DMS 273 treated with DMSO at 0.1 percent for 48 hours (cell line): ENCODE measurements at regions not wholly inside any gene's neighbourhood (a gene's known extent, or its start where the extent isn't known, plus 50 kb on each side); places are given as distances from the start of the nearest gene placed in this dataset.
"Not testable (repeated sequence)": the region's sequence is repeated elsewhere in the genome, so short reads cannot be mapped to it uniquely, and the experiment has no call there.

Experiments used
- DNase-seq: peaks from one replicate; lab custom pipeline; 2025; lab: John Stamatoyannopoulos, UW

DNA sequence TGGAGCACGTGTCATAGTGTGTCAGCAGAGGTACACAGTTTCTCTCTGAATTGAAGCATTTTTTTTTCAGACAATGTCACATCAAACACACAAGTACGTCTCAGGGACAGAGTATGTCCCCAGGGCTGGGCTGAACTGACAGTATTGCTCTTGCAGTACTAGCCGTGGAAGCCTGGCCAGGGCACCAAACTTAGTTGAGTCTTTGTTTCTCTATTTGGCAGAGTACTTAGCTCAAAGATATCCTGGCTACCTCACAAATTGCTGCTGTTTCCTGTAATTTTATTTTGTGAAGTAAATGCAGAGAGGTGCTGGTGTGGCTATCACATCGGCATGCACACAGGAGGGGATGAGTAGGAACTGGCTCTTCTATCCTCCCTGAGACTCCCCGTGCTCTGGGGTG is 691.6 kb upstream of the HS6ST1 start:
- DNase-seq, result no peak

DNA sequence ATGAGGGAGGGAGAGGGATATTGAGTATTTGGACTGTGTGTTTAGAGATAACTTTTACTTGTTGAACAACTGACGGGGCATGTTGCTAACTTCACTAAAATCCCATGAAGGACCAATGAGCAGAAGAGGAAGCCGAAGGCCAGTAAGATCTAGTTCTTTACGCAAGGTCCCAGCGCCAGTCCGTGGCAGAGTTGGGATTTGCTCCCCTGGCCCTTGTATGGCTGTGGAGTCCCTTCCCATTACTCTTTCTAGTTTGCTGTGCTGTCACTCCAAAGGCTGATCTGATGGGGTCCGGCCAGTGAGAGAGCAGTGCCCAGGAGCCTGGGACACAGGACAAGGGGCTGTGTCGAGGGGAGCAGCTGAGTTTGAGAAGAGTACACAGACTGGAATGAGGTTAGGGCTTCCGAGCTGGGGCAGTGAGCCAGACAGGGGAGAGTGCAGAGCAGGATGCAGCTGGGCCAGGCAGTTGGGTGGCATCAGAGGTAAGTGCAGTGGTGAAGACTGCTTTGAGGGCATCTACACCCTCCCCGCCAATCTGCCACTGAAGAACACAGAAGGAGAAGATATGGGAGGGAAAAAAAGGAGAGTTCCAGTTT is 692.9 kb upstream of the HS6ST1 start:
- no peak for DNase-seq

DNA sequence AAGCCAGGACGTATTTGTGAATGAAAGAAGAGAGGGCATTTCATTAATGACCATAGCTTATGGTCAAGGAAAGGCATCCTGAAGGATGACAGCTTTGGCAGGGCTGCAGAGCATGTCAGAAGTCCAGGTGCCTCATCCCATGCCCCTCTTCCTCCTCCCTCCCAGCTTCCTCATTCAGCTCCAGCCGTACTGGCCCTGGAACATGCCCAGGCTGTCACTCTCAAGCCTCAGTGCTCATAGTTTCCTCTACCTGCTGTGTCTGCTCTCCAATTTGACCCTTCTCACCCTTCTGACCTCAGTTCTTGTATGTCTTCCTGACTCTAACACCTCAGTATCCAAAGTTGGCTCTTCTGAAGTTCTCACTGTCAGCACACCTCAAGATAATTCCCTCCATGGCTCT is 695.8 kb upstream of the HS6ST1 start:
- no peak for DNase-seq

DNA sequence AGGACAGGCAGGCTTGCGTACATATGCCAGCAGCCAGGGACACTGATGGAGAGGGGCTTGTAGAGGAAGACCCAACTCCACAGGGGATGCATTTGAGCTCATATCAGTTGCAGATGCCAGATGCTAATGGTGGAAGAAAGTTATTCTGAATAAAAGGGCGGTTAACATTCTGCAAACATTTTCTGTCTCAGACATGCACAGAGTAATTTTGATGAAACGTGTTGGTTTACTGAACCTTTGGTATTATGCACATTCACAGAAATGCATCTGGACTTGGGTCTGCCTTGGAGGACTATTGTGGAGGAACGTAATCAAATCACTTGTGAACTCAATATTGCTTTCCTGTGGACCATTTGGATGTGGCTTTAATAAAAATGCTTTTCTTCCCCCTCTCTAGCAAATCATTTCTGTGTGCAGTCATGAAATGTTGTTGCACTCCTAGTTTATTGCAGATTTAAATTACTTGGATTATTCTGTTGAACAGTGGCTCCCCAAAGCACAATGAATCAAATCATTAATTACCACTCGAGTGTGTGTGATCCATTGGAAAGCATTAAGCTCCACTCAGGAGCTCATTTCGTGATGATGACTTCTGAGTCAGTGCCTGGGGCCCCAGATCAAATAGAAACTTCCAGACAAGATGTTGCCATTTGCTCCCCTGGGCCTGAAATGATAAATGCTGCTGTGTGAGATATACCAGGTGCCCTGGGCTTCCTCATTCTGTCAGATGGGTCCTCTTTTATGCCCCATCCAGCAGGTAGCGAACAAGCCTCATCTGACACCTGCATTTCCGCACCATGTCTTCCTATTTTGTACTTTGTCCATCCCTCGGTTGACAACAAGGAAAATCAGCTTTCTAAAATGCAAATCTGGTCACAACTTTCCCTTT is 697.0 kb upstream of the HS6ST1 start:
- DNase-seq, result no peak

DNA sequence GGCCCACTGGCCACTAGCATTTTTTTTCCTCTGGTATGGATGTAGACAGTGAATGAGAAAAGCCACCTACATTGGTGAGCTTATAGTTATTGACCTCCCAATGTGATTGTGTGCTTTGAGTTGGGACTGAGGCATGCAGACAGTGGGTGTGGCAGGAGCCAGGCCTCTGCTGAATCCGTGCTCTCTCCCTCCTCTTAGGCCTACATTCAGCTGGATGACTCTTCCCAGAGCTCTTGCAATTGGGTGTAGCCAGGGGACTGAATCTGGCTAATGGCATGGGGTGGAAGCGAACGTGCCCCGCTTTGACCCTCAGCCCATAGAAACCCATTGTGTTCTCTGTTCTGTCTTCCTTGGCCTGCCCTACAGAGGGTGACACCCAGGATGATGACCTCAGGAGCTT is 698.3 kb upstream of the HS6ST1 start:
- no peak for DNase-seq

DNA sequence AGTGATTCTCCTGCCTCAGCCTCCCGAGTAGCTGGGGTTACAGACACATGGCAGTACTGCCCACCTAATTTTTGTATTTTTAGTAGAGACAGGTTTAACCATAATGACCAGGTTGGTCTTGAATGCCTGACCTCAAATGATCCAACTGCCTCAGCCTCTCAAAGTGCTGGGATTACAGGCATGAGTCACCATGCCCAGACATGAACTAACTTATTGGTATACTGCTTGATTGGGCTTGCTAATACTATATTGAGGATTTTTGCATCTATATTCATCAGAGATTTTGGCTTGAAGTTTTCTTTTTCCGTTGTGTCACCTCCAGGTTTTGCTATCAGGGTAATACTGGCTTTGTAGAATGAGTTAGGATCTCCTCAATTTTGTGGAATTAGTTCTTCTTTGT is 706.1 kb upstream of the HS6ST1 start:
- no peak for DNase-seq

DNA sequence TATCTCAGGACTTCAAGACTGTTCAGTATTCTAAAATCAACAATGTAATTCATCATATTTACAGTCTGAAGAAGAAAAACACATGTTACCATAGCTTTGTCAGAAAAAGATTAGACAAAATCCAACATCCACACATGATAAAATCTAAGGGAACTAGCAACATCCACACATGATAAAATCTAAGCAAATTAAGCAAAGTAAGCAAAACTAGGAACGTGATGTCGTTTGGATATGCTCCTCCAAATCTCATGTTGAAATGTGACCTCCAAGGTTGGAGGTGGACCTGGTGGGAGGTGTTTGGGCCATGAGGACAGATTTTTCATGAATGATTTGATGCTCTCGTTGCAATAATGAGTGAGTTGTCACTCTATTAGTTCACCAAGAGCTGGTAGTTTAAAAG is 717.3 kb upstream of the HS6ST1 start:
- no peak for DNase-seq

DNA sequence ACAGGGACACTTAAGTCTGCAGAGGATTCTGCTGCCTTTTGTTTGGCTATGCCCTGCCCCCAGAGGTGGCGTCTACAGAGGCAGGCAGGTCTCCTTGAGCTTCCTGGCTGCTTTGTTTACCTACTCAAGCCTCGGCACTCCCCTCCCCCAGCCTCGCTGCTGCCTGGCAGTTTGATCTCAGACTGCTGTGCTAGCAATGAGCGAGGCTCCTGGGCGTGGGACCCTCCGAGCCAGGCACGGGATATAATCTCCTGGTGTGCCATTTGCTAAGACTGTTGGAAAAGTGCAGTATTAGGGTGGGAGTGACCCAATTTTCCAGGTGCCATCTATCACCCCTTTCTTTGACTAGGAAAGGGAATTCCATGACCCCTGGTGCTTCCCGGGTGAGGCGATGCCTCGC is 725.0 kb upstream of the HS6ST1 start:
- DNase-seq, result not testable (repeated sequence)

DNA sequence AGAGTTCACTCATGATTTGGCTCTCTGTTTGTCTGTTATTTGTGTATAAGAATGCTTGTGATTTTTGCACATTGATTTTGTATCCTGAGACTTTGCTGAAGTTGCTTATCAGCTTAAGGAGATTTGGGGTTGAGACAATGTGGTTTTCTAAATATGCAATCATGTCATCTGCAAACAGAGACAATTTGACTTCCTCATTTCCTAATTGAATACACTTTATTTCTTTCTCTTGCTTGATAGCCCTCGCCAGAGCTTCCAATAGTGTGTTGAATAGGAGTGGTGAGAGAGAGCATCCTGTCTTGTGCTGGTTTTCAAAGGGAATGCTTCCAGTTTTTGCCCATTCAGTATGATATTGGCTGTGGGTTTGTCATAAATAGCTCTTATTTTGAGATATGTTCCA is 727.8 kb upstream of the HS6ST1 start:
- not testable (repeated sequence) for DNase-seq

DNA sequence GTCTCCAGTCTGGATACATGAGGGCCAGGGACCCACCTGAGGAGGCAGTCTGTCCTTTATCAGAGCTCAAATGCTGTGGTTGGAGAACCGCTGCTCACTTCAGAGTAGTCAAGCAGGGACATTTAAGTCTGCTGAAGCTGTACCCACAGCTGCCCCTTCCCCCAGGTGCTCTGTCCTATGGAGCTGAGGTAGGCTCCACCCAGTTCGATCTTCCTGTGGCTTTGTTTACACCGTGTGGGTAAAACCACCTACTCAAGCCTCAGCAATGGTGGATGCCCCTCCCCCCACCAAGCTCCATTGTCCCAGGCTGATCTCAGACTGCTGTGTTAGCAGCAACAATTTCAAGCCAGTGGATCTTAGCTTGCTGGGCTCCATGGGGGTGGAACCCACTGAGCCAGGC is 731.4 kb upstream of the HS6ST1 start:
- no peak for DNase-seq

DNA sequence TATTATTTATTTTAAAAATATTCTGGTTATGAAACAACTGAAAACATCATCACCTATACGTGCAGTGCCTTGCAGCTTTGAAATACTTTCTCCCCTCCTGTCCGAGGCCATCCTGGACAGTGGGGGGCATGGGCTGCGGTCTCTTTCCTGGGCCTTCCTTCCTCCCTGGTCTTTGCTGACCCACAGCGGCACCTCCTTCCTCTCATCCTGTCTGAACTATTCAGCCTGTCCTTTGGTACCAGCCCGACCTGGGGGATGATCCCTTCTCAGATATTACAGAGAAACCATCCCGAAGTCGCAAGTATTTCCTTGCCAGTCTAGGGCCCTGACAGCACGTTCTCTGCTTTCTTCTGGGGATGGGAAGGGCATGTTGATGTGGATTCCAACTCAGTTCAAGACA is 736.6 kb upstream of the HS6ST1 start:
- DNase-seq, result no peak

DNA sequence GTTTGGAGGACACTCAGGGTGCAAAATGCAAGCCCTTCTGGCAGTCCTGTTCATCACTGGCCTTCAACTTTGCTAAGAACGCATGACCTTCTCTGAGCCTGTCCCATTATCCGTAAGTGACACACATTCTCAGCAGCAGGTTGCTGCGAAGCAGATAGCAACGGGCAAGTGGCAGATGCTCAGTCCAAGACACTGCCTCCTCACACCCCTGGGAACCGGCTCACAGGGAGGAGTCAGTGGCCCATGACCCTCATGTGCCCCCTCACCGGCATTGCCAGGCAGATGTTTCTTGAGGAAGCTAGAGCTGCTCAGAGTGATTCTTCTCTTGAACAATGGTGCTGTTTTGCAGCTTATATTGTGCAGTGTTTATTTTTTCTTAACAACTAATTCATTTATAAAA is 737.2 kb upstream of the HS6ST1 start:
- DNase-seq, result no peak

DNA sequence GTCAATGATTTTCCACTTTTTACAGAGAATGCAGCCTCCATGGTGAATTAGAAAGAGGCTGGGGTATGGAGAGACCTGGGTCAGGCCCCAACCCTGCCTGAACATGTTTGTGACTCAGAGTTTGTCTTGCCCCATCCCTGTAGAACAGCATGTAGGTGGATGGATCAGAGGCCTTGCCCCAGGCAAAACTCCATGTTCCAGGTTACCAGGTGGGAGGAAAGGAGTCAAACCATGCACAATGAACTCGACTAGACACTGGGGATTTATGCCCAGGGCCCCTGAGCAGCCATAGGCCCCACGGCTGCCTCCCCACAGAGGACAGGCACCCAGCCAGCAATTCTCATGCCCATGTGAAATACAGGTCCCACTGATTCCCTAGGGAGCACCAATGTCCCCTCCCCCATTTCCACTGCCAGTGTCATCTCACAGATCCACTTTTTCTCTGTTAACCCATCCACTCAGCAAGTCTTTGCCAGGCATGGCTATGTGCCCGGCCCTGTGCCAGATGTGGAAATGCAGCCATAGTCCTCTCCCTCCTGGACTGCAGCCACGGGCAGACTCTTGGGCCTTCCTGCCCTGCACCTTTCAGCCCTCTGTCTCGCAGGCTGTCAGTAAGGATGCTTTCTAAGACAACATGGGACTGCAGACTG is 737.8 kb upstream of the HS6ST1 start:
- DNase-seq, result no peak

DNA sequence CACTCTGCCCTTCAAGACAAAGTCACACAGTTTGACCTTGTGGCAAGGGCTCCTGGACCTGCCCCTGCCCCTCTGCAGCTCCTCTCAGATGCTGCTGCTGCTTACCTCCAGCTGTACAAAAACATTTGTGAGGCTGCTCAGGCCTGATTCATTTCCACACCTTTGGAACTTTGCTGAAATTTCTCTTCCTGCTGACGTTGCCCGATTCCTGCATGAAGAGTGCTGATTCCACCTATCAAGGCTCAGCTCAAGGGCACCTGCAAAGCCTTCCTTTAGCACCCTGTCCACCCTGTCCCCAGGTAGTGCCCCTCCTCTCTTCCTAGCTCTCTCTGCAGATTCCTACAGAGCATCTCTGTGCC is 738.3 kb upstream of the HS6ST1 start:
- DNase-seq, result no peak

DNA sequence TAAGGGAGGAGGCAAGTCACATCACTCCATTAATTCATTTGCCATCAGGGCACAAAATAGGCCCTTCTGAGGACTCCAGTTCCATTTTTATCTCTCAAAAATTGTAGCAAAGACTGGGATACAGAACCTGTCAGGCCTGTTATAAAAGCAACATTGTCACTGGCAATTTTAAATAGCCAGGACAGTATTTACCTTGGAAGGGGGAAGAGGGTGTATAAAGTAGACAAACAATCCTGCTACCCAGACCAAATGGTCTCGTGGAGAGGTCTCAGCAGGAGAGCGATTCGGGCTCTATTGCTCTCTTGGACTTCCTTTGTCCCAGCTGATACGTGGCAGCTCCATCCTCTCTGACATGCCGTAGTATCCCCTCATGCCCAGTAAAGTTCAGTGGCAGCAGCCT is 740.3 kb upstream of the HS6ST1 start:
- DNase-seq, result no peak

DNA sequence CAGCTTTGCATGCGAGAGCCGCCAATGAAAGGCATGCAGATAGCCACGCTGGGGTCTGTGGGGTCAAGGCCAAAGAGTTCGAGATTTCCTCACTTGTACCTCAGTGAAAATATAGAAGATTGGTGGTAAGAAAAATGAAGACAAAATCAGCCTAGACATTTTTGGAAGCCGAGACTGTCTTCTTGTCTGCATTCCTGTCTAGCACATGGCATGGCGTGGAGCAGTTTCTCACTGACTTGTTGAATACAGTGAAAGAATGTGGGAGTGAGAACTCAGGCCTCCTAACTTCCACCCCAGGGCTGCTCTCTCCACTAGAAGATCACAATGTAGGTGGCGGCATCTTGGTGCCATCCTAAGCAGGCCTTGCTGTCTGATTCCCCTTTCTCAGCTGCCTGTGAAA is 740.8 kb upstream of the HS6ST1 start:
- no peak for DNase-seq

DNA sequence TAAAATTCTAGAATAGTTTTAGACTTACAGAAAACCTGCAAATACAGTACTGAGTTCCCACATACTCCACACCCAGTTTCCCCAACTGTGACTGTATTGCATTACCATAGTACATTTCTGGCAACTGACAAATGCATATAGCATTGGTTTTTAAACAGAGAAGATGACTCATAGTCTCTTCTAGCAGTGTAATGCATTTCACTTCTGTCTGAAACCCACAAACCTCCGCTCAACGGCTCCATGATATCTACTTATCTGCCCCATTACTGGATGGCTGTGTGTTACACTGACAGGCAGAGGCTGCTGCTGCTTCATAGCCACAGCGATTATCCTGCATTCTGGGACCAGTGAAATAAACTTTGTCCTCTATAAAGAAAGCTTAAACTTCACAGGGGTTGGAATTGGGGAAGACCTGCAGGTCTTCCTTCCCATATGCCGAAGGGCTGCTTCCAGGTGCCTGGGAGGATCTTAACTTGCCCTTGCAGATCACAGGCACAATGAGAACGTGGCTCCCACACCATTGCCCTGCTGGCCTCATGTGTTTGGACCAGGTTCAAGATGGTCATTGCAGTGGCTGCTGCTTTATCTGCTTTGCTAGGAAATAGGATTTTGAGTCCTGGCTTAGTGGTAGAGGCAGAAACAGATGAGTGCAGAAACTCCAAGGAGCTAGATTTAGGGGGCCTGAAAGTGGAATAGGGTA is 742.6 kb upstream of the HS6ST1 start:
- DNase-seq, result no peak

DNA sequence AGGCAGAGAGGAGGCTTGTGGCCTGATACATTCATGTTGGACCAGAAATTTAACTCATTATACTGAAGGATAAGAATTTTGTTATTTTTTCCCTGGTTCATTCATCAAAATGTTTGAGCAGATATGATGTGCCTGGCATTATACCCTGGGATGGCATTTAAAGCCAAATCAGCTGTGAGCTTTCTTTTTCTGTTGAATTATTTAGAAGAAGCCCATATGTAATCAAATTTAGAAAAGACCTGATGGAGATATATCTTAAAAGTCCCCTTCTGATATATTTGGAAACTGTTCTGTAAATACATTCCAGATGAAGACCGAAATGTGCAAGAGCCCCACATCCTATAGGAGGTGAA is 743.1 kb upstream of the HS6ST1 start:
- DNase-seq, result no peak

DNA sequence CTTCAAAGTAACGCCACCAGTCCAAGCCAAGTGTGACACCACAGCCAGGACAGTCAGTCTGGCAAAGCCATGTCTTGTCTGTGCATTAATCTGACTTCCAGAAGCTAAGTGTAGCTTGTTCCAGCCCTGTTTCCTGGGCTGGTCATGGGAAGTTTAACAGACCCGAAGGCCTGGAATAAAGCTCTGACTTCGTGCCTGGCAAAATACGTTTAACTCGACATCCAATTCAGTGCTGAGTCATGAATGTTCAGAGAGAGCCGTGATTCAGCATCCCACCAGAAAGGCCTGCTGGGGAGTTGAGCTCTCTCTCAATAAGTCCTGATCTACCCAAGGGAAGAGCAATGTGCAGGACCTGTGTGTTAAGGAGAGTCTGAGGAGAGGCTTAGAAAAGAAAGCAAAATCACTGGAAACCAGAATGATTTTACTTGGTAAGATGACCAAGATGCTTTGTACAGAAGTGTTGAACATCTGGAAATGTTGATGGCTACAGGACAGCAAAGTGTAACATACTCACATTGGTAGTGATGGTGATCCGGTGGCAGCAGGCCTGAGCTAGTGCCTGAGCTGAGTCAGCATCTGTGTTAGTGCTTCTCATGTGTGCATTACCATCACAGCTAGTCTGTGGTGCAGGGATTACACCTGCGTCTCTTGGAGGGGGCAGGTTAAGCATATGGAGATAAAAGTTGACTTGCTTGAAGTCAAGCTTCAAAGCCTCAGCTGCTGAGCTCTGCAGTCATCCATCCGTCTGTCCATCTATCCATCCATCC is 743.7 kb upstream of the HS6ST1 start:
- no peak for DNase-seq

DNA sequence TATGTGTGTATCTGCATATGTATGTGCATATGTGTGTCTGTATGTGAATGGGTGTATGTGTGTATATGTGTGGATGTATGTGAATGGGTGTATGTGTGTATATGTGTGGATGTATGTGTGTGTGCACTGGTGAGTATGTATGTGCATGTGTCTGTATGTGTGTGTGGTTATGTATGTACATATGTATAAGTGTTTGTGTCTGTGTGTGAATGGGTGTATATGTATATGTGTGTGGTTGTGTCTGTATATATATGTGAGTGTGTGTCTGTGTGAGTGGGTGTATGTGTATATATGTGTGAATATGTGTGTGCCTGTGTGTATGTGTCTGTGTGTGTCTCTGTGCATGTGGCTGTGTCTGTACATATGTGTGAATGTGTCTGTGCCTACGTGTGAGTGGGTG is 748.4 kb upstream of the HS6ST1 start:
- DNase-seq, result no peak

DNA sequence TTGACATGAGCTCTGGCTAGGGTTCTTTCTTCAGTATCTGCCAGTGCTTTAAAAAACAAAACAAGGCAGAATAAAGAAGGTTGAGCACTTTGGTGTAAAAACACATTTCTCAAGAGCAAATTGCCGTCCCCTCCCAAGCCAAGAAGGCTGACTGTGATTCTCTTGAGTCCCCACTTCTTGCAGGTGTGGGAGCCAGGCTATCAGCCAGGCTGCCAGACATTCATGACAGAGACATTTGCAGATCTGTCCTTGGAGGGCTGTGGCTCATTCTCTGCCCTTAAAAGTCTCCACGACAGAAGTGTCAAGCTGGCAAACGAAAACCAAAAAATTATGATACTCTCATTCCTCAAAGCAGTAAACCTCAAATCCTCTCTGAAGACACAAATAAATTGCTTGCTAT is 749.3 kb upstream of the HS6ST1 start:
- no peak for DNase-seq

DNA sequence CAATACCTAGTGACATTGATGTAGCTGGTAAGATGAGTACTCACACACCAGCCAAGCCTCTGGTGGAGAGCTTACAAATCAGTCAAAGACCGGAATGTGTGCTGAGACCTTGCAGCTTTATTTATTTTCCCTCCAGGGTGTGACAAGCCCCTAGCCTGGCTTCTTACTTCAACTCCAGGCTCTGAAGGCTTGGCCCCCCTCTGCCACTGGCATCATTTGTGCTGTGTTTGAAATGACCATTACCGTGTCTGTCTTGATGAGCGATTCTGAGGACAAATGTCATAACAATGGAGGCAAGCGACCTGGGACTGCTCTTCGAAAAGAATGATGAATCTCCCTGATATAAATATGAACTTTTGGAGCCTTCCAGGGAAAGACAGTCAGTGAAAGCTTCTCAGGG is 749.9 kb upstream of the HS6ST1 start:
- DNase-seq, result no peak
